Mammary epithelial cell (primary cell): ENCODE measurements at regions not wholly inside any gene's neighbourhood (a gene's known extent, or its start where the extent isn't known, plus 50 kb on each side); places are given as distances from the start of the nearest gene placed in this dataset.

Source experiments
- CTCF ChIP-seq, 2 donors: IDR thresholded peaks in 1 of 2; conservative IDR thresholded peaks in 1 of 2; 2 replicates each; pipeline ENCODE4 v1.5.1; 2011 to 2012; ENCODE audit warnings: inconsistent platforms in 2 of 2, low read length in 2 of 2, mild to moderate bottlenecking in 2 of 2, control low read depth in 1 of 2, low read depth in 1 of 2; ENCODE audit not compliant: insufficient read depth in 1 of 2; ENCODE audit errors: extremely low read depth in 1 of 2
- EZH2 ChIP-seq: IDR thresholded peaks from 2 replicates; pipeline ENCODE4 v1.6.1; 2012; ENCODE audit warnings: low read length, inconsistent platforms, borderline replicate concordance

GRCh38 chr5:120252839-120253238 is 211.3 kb upstream of the PRR16 start:
- no peak for TF ChIP-seq CTCF (conservative IDR thresholded peaks at IDR 0.05 in 1 of 2, IDR thresholded peaks at IDR 0.05 in 1 of 2; ENCODE audit: extremely low read depth in 1 of 2, insufficient read depth in 1 of 2, low read depth in 1 of 2, low read length in 2 of 2)
- no peak for TF ChIP-seq EZH2
